ENCODE measurements at regions not wholly inside any gene's neighbourhood (a gene's known extent, or its start where the extent isn't known, plus 50 kb on each side); places are given as distances from the start of the nearest gene placed in this dataset.
A peak's percentile ranks its signal among the peaks of the same experiment; 100 is the strongest.
"Not testable (repeated sequence)": the region's sequence is repeated elsewhere in the genome, so short reads cannot be mapped to it uniquely, and the experiment has no call there.

DNA sequence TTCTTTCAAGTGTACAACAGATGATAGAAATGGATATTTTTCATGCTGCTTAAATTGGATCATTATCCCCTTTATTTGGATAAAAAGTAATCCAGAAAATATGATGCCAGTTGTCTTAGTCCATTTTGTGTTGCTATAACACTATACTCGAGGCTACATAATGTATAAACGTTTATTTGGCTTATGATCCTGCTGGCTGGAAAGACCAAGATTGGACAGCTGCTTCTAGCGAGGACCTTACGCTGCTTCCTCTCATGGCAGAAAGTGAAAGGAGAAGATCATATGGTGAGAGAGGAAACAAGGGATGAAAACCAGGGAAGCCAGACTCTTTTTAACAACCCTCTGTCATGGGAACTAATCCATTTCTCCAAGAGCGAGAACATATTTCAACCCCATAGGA lies 102.7 kb downstream of the TRAM1L1 start:
- no peaks in the 10 kb centered on the region for H3K79me2 ChIP-seq (ENCODE audit: low read length)
- H3K36me3 ChIP-seq (ENCODE audit: low read depth, low read length) = no peaks in the 10 kb centered on the region
- H4K20me1 ChIP-seq (ENCODE audit: low read length) = no peaks in the 10 kb centered on the region
- no peaks in the 10 kb centered on the region for H3K27me3 ChIP-seq (ENCODE audit: low read length)
- H3K4me1 ChIP-seq (ENCODE audit: insufficient read depth, low read length) = peaks cover 14% of the 10 kb centered on the region
- H3K9me3 ChIP-seq (ENCODE audit: low read length) = no peaks in the 10 kb centered on the region
- CTCF ChIA-PET = no interaction called here
- H3K9ac ChIP-seq (ENCODE audit: low read length) = no peak overlapping the region
- no peak overlapping the region for H3K27ac ChIP-seq (ENCODE audit: low read length)
- no peak overlapping the region for H2AFZ ChIP-seq (ENCODE audit: low read length)
- no peaks in the 10 kb centered on the region for H3F3A ChIP-seq (ENCODE audit: low read length, unreplicated experiment)
- no peaks in the 10 kb centered on the region for H3K9me2 ChIP-seq (replicated peaks; ENCODE audit: low read length)
- H3K4me2 ChIP-seq (ENCODE audit: low read length) = no peak overlapping the region
- TF ChIP-seq EZH2phosphoT487 (IDR thresholded peaks at IDR 0.05; ENCODE audit: borderline replicate concordance, low read length) (no peak), EZH2 (IDR thresholded peaks at IDR 0.05; ENCODE audit: low read length, unreplicated experiment) (no peak)
- intact Hi-C loops (cut with micrococcal nuclease) = no loop called here
- POLR2A ChIA-PET (ENCODE audit: unreplicated experiment) = no interaction called here
- ATAC-seq (no peak), DNase-seq (no peak)
- no peak overlapping the region for H3K4me3 ChIP-seq (ENCODE audit: low read length)
- no TSS peak for BruUV-seq (replicated peaks)

DNA sequence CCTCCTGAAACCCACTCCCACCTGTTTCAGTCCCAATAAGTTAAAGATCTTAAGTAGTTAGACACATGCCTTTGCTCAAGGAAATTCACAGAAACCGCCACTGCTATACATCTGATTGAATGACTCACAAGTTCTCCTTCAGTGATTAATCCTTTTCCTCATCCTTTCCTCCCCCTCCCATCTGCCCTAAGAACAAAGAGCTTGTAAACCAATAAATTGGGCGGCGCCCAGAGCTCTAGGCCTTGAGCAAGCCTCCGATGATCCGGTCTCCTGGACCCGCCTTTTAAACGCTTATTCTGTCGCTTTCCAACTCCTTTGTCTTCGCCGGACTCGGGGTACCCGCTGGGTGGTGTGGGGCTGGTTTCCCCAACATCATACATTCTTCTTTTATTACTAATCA lies 104.9 kb downstream of the TRAM1L1 start:
- peak; percentile 83 for DNase-seq

DNA sequence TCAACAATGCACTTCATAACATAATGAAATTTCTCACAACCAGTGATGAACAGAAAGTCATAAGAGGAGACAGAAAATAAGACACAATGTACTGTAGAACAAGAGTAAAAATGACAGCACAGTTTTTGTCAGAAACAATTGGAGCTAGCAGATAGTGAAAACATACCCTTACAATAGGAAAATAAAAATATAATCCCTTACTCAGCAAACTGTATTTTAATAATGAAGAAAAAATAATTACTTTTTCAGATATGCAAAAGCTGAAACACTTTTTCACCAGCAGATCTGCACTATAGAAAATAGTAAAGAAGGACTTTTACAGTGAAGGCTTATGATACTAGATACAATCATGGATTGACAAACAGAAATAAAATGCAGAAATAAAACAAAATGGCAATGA lies 126.3 kb downstream of the TRAM1L1 start:
- POLR2A ChIA-PET (ENCODE audit: unreplicated experiment) = no interaction called here
- H3K9ac ChIP-seq (ENCODE audit: low read length) = no peak overlapping the region
- no peak overlapping the region for H3K4me2 ChIP-seq (ENCODE audit: low read length)
- H3K4me1 ChIP-seq (ENCODE audit: insufficient read depth, low read length) = no peaks in the 10 kb centered on the region
- ATAC-seq (no peak), DNase-seq (no peak)
- no peaks in the 10 kb centered on the region for H4K20me1 ChIP-seq (ENCODE audit: low read length)
- BruUV-seq (replicated peaks) = no TSS peak
- TF ChIP-seq EZH2phosphoT487 (IDR thresholded peaks at IDR 0.05; ENCODE audit: borderline replicate concordance, low read length) (no peak), EZH2 (IDR thresholded peaks at IDR 0.05; ENCODE audit: low read length, unreplicated experiment) (no peak)
- TF ChIP-seq, protein P1, sequence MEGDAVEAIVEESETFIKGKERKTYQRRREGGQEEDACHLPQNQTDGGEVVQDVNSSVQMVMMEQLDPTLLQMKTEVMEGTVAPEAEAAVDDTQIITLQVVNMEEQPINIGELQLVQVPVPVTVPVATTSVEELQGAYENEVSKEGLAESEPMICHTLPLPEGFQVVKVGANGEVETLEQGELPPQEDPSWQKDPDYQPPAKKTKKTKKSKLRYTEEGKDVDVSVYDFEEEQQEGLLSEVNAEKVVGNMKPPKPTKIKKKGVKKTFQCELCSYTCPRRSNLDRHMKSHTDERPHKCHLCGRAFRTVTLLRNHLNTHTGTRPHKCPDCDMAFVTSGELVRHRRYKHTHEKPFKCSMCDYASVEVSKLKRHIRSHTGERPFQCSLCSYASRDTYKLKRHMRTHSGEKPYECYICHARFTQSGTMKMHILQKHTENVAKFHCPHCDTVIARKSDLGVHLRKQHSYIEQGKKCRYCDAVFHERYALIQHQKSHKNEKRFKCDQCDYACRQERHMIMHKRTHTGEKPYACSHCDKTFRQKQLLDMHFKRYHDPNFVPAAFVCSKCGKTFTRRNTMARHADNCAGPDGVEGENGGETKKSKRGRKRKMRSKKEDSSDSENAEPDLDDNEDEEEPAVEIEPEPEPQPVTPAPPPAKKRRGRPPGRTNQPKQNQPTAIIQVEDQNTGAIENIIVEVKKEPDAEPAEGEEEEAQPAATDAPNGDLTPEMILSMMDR (conservative IDR thresholded peaks at IDR 0.05; ENCODE audit: low read depth, low read length) = no peak
- H3K79me2 ChIP-seq (ENCODE audit: low read length) = no peaks in the 10 kb centered on the region
- H3K27me3 ChIP-seq (ENCODE audit: low read length) = no peaks in the 10 kb centered on the region
- no peak overlapping the region for H2AFZ ChIP-seq (ENCODE audit: low read length)
- H3K9me3 ChIP-seq (ENCODE audit: low read length) = no peaks in the 10 kb centered on the region
- H3F3A ChIP-seq (ENCODE audit: low read length, unreplicated experiment) = no peaks in the 10 kb centered on the region
- H3K36me3 ChIP-seq (ENCODE audit: low read depth, low read length) = no peaks in the 10 kb centered on the region
- H3K27ac ChIP-seq (ENCODE audit: low read length) = no peak overlapping the region
- CTCF ChIA-PET = no interaction called here
- no peak overlapping the region for H3K4me3 ChIP-seq (ENCODE audit: low read length)
- intact Hi-C loops (cut with micrococcal nuclease) = no loop called here
- no peaks in the 10 kb centered on the region for H3K9me2 ChIP-seq (replicated peaks; ENCODE audit: low read length)

More for the DNA sequence above, 104.9 kb downstream of the TRAM1L1 start:
- H3K79me2 ChIP-seq (ENCODE audit: low read length); CTCF ChIA-PET; H3K9me3 ChIP-seq (ENCODE audit: low read length); BruUV-seq (replicated peaks); H3K9me2 ChIP-seq (replicated peaks; ENCODE audit: low read length); intact Hi-C loops (cut with micrococcal nuclease); POLR2A ChIA-PET (ENCODE audit: unreplicated experiment); H3F3A ChIP-seq (ENCODE audit: low read length, unreplicated experiment); H4K20me1 ChIP-seq (ENCODE audit: low read length); H3K9ac ChIP-seq (ENCODE audit: low read length); H3K27me3 ChIP-seq (ENCODE audit: low read length); H3K36me3 ChIP-seq (ENCODE audit: low read depth, low read length): not testable (repeated sequence)
- Histone ChIP-seq H3K4me1 (ENCODE audit: insufficient read depth, low read length) (peaks cover 14% of the 10 kb centered on the region), H3K4me3 (ENCODE audit: low read length) (peak overlapping the region; percentile 36; the same call in 1 of the 2 replicates), H3K27ac (ENCODE audit: low read length) (peak overlapping the region; percentile 51), H3K4me2 (ENCODE audit: low read length) (peak overlapping the region; percentile 51), H2AFZ (ENCODE audit: low read length) (peak overlapping the region; percentile 33; the same call in 1 of the 2 replicates)
- peak; percentile 68 for ATAC-seq

DNA sequence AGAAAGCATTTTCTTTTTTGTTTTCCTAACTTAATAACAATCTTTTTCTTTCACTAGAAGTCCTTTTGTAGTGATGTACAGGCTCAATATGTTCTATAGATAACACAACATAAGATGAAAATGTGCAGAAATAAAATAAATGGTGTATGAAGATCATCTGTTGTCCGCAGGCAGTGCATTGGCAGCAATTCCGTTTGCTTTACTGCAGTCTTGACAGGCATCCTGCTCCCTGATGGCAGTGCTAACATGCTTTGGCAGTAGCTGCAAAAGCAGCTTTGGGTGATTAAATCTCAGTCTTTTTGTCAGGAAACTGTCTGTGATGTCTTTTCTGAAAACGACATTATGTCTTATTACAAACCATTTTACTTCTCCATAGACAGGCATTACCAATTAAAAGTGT lies 131.4 kb downstream of the TRAM1L1 start:
- no peaks in the 10 kb centered on the region for H3K27me3 ChIP-seq (ENCODE audit: low read length)
- H3K27ac ChIP-seq (ENCODE audit: low read length) = no peak overlapping the region
- no peaks in the 10 kb centered on the region for H3K36me3 ChIP-seq (ENCODE audit: low read depth, low read length)
- no peaks in the 10 kb centered on the region for H3K4me1 ChIP-seq (ENCODE audit: insufficient read depth, low read length)
- intact Hi-C loops (cut with micrococcal nuclease) = no loop called here
- no peaks in the 10 kb centered on the region for H4K20me1 ChIP-seq (ENCODE audit: low read length)
- no TSS peak for BruUV-seq (replicated peaks)
- DNase-seq (no peak), ATAC-seq (no peak)
- H3K9me2 ChIP-seq (replicated peaks; ENCODE audit: low read length) = no peaks in the 10 kb centered on the region
- POLR2A ChIA-PET (ENCODE audit: unreplicated experiment) = no interaction called here
- no peak overlapping the region for H3K4me2 ChIP-seq (ENCODE audit: low read length)
- no peaks in the 10 kb centered on the region for H3K79me2 ChIP-seq (ENCODE audit: low read length)
- CTCF ChIA-PET = no interaction called here
- no peaks in the 10 kb centered on the region for H3K9me3 ChIP-seq (ENCODE audit: low read length)
- TF ChIP-seq, protein P1 (conservative IDR thresholded peaks at IDR 0.05; ENCODE audit: low read depth, low read length) = no peak
- TF ChIP-seq EZH2phosphoT487 (IDR thresholded peaks at IDR 0.05; ENCODE audit: borderline replicate concordance, low read length) (no peak), EZH2 (IDR thresholded peaks at IDR 0.05; ENCODE audit: low read length, unreplicated experiment) (no peak)
- H2AFZ ChIP-seq (ENCODE audit: low read length) = no peak overlapping the region
- H3K9ac ChIP-seq (ENCODE audit: low read length) = no peak overlapping the region
- no peak overlapping the region for H3K4me3 ChIP-seq (ENCODE audit: low read length)
- H3F3A ChIP-seq (ENCODE audit: low read length, unreplicated experiment) = no peaks in the 10 kb centered on the region

Data from PC-3 (cell line).